T-helper 17 cell (primary cell): ENCODE measurements at regions not wholly inside any gene's neighbourhood (a gene's known extent, or its start where the extent isn't known, plus 50 kb on each side); places are given as distances from the start of the nearest gene placed in this dataset.

ENCODE experiments used
- ATAC-seq: fragments of 150-1000 bp; cut with Tn5 transposase; 2 replicates; pipeline ENCODE4 v1.10.0; 2021; ENCODE audit warnings: mild to moderate bottlenecking, moderate library complexity
- DNase-seq, 3 donors: peaks; one replicate each; pipeline versions ENCODE4 v3.0.0 to v3.0.0-alpha.2; 2020 to 2021
- H3K9me3 ChIP-seq: one replicate; pipeline ENCODE4 v1.7.0; 2013; ENCODE audit warnings: low read length, mild to moderate bottlenecking; ENCODE audit not compliant: control insufficient read depth, poor library complexity, severe bottlenecking
- H3K27ac Mint-ChIP-seq: one replicate; pipeline ENCODE4 v1.8.0; 2022; ENCODE audit warnings: mild to moderate bottlenecking, moderate library complexity, mixed read lengths
- H3K27me3 Mint-ChIP-seq: one replicate; pipeline ENCODE4 v1.8.0; 2022; ENCODE audit warnings: mixed read lengths
- H3K36me3 Mint-ChIP-seq: one replicate; pipeline ENCODE4 v1.8.0; 2022; ENCODE audit warnings: low read depth, mixed read lengths
- H3K4me1 Mint-ChIP-seq: one replicate; pipeline ENCODE4 v1.8.0; 2022; ENCODE audit warnings: mild to moderate bottlenecking, mixed read lengths
- H3K4me3 Mint-ChIP-seq: one replicate; pipeline ENCODE4 v1.8.0; 2022; ENCODE audit warnings: mild to moderate bottlenecking, moderate library complexity, mixed read lengths

DNA sequence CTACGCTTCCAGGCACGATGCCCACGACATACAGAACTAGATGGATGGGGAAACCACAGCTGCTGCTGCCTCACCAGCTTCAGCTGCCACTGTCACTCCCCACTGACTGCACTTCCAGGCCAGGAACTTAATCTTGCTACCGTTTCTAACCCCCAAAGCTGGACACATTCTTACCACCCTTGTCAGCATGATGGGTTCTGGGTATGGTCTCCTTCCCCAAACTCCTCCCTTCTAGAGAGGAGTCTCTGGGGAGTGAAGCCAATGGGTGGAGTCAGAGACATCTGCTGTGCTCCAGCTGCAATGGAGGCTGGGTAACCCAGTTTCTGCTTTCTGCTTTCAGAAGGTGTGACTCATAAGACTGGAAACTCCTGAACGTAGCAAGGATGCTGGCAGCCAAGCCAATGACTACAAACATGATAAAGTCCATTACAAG, 87.0 kb upstream of the THY1 start:
- DNase-seq (no peak), ATAC-seq (peak; percentile 53)
- peak overlapping the region; percentile 28 for H3K4me3 Mint-ChIP-seq
- H3K9me3 ChIP-seq, result no peaks in the 10 kb centered on the region
- no peaks in the 10 kb centered on the region for H3K4me1 Mint-ChIP-seq
- H3K36me3 Mint-ChIP-seq, result no peaks in the 10 kb centered on the region
- H3K27ac Mint-ChIP-seq, result no peak overlapping the region
- H3K27me3 Mint-ChIP-seq, result peaks cover 25% of the 10 kb centered on the region

DNA sequence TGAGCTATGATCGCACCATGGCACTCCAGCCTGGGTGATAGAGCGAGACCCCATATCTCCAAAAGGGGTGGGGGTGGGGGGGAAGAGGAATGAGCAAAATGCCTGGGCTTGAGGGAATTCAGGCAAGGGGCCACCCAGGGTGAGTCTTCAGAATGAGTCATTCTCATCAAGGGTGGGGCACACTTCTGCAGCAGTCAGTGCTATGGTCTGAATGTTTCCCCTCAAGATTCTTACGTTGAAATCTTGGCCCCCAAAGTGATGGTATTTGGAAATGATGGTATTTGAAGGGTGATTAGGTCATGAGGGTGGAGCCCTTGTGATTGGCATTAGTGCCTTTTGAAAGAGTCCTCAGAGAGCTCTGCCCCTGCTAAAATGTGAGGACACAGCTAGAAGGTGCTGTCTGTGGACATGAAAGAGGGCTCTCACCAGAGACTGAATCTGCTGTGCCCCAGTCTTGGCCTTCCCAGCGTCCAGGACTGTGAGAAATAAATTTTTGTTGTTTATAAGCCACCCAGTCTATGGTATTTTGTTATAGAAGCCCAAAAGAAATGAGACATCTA, 86.4 kb upstream of the THY1 start:
- H3K9me3 ChIP-seq, result no peaks in the 10 kb centered on the region
- Mint-ChIP-seq H3K27ac (no peak overlapping the region), H3K36me3 (no peaks in the 10 kb centered on the region), H3K4me1 (no peaks in the 10 kb centered on the region), H3K4me3 (no peak overlapping the region), H3K27me3 (peaks cover 22% of the 10 kb centered on the region)
- DNase-seq (no peak), ATAC-seq (no peak)

DNA sequence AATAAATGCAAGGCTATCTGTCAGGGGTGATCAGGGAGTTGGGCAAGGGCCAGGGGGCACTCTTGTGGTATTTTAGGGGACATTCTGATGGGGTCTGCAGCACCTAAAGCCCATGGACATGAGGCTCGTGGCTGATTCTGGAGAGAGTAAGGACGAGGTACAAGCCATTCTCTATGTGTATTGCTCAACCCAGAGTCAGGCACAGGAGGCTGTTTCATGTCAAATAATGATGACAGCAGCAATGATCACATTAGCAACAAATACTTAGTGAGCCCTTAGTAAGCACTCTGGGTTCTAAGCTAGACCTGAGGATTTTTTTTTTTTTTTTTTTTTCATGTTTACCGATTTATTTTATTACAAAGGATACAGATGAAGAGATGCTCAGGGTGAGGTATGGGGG, 83.5 kb upstream of the THY1 start:
- Mint-ChIP-seq H3K27ac (no peak overlapping the region), H3K27me3 (peaks cover 14% of the 10 kb centered on the region), H3K4me3 (no peak overlapping the region), H3K4me1 (no peaks in the 10 kb centered on the region), H3K36me3 (no peaks in the 10 kb centered on the region)
- DNase-seq (no peak), ATAC-seq (no peak)
- H3K9me3 ChIP-seq, result no peaks in the 10 kb centered on the region

DNA sequence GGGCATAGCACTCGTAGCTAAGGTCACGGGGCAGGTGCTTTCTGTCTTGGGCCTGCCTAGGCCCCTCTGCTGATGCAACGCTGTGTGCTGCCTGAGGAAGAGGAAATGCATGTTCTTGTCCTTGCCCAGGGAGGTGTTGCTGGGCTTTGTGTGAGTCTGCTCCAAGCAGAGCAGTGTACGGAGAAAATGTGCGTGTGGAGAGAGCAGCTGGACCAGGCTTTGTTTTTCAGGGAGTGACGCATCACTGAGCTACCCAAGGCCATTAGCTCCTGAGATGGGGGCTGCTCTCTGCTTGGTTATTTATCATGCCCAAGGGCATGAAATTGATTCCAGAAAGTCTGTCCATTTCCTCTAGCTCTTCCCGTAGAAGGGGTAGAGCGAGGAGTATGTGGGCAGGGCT, 82.9 kb upstream of the THY1 start:
- H3K27me3 Mint-ChIP-seq, result peaks cover 17% of the 10 kb centered on the region
- H3K36me3 Mint-ChIP-seq, result no peaks in the 10 kb centered on the region
- H3K9me3 ChIP-seq, result no peaks in the 10 kb centered on the region
- H3K4me1 Mint-ChIP-seq, result no peaks in the 10 kb centered on the region
- no peak overlapping the region for H3K4me3 Mint-ChIP-seq
- no peak overlapping the region for H3K27ac Mint-ChIP-seq
- DNase-seq (no peak), ATAC-seq (no peak)

DNA sequence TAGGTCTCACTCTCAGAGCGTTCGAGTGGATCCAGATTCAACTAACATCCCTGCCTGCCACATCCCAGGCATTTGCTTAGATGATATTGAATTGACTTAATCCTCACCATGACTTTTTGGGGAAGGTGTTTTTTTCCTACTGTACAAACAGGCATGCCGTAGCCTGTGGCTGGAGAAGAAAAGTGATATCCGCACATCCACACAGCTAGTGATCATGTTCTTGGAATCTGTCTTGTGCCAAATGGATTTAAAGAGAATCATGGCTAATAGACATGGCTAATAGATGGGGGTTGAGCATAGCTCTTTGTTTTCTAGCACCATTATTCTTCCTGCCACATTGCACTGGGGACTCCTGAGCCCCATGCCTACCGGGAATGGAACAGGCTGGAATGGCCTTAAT, 82.1 kb upstream of the THY1 start:
- Mint-ChIP-seq H3K27ac (no peak overlapping the region), H3K36me3 (peaks cover 2% of the 10 kb centered on the region), H3K27me3 (peaks cover 24% of the 10 kb centered on the region), H3K4me1 (no peaks in the 10 kb centered on the region), H3K4me3 (no peak overlapping the region)
- no peaks in the 10 kb centered on the region for H3K9me3 ChIP-seq
- no peak for DNase-seq
- ATAC-seq, result no peak

DNA sequence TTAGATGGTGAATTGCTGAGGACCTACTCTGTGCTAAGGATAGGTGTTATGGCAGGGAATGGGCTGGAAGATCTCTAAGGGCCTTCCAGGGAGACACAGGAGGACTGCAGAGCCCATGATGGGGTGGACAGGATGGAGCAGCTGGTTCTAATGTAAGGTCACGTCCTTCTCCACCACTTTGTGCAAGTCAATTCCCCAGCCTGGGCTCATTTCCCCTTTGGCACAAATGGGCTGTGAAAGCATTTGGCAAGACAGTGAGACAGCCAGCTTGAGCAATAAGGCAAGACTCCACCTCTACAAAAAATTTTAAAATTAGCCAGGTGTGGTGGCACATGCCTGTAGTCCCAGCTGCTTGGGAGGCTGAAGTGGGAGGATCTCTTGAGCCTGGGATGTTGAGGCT, 81.4 kb upstream of the THY1 start:
- peaks cover 2% of the 10 kb centered on the region for H3K36me3 Mint-ChIP-seq
- no peak overlapping the region for H3K4me3 Mint-ChIP-seq
- H3K27me3 Mint-ChIP-seq, result peaks cover 31% of the 10 kb centered on the region
- no peaks in the 10 kb centered on the region for H3K4me1 Mint-ChIP-seq
- ATAC-seq (no peak), DNase-seq (no peak)
- no peaks in the 10 kb centered on the region for H3K9me3 ChIP-seq
- H3K27ac Mint-ChIP-seq, result no peak overlapping the region

DNA sequence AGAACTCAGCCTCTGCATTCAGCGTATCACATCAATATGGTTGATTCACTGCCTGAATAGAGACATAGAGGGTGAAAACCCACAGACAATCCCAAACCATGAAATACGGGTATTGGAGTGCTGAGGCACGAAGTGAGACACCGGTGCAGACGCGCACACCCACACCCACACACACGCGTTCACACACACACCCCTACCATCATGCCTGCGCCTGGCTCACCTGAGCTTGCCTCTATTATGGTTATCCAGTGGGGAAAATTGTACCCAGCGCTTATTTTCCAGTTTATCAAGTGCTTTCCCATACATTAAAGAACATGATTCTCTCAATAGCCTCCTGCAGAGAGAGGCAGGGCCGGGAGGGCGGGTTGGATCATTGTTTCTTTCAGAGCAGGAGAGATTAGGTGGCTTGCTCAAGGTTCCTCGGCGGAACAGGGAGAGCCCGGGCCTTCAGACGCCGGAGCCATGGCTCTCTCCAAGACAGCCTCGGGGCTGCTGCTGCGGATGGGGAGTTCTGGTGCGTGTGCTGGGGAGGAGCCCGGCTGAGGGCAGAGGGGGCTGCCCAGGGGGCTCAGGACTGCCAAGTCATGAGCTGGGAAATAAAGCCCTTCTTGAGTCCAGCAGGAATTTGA, 78.9 kb upstream of the THY1 start:
- Mint-ChIP-seq H3K27ac (no peak overlapping the region), H3K4me1 (no peaks in the 10 kb centered on the region), H3K27me3 (peaks cover 51% of the 10 kb centered on the region), H3K36me3 (peaks cover 2% of the 10 kb centered on the region), H3K4me3 (no peak overlapping the region)
- no peak for DNase-seq
- no peaks in the 10 kb centered on the region for H3K9me3 ChIP-seq
- no peak for ATAC-seq

DNA sequence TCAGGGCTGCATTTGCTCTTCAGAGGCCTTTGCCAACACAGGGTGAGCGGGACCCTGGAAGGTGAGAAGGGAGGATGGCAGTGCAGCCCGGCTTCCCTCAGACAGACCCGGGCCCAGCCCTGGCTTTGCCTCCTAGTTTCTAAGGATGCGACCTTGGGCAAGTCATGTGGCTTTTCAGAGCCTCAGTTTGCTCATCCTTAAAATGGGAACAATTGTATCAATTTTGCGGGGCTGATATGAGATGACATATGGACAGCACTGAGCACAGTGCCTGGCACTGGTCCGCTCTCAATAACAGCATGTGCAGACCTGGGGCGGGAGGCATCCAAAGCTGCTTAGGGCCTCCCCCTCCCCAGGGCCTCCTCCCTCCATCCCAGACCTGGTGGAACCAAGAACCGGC, 74.7 kb upstream of the THY1 start:
- DNase-seq (no peak), ATAC-seq (no peak)
- Mint-ChIP-seq H3K27ac (no peak overlapping the region), H3K36me3 (peaks cover 2% of the 10 kb centered on the region), H3K4me1 (peaks cover 2% of the 10 kb centered on the region), H3K27me3 (peaks cover 61% of the 10 kb centered on the region), H3K4me3 (no peak overlapping the region)
- H3K9me3 ChIP-seq, result no peaks in the 10 kb centered on the region

DNA sequence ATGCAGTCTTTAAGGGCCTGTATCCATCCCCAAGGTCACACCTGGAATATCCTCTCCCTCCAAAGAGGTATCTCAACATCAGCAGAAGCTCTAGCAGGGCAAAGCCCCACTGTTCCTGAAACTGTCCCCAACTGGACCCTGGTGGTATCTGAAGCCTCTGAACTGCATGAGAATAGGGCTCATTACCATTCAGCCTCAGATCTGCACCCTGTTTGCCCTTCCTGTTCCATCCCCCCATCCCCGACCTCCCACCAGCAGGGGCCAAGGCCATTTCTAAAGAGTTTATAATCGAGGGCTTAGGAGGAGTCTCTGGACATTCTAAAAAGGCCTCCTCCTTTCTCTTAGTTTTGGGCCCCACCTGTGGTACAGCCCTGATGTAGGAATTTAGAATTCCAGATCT, 74.0 kb upstream of the THY1 start:
- Mint-ChIP-seq H3K4me1 (peaks cover 2% of the 10 kb centered on the region), H3K27me3 (peaks cover 64% of the 10 kb centered on the region), H3K36me3 (peaks cover 2% of the 10 kb centered on the region), H3K4me3 (no peak overlapping the region), H3K27ac (no peak overlapping the region)
- ATAC-seq (no peak), DNase-seq (no peak)
- no peaks in the 10 kb centered on the region for H3K9me3 ChIP-seq

DNA sequence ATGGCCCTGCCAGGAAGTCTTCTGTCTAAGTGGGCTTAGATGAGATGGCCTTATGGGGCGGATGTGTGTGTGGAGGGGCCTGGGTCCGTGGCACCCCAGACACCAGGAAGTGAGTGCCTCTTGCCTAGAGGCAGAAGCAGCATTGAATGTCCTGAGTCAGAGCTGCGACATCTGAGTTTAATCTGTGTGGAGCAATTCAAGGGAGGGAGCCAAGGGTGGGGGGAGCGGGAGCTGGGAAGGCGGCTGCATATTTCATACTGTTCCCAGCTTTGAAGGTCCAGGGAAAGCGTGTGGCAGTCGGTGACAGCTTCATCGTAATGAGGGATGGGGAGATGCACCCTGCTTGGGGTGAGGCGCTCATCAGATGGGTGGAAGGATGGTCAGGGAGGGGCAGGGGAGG, 73.5 kb upstream of the THY1 start:
- no peaks in the 10 kb centered on the region for H3K9me3 ChIP-seq
- DNase-seq, result no peak
- H3K27ac Mint-ChIP-seq, result no peak overlapping the region
- ATAC-seq, result no peak
- peaks cover 2% of the 10 kb centered on the region for H3K4me1 Mint-ChIP-seq
- peaks cover 2% of the 10 kb centered on the region for H3K36me3 Mint-ChIP-seq
- H3K27me3 Mint-ChIP-seq, result peaks cover 65% of the 10 kb centered on the region
- no peak overlapping the region for H3K4me3 Mint-ChIP-seq

DNA sequence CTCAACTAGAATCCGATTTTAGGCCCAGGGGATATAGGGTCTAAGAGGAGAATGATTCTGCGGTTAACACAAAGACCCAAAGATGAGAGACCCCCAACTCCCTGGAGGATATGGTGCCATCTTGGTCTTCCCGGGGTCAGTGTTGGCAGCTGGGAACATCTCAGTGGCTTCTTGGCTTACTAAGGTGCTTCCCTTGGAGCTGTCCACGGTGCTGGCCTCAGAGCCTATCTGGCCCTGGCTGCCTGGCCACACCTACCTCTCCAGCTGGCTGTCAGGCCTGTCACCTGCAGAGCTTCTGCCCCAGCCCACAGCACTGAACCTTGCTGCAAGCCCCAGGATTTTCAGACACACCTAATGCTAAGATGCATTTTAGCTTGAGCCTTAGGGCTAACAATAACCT, 70.7 kb upstream of the THY1 start:
- H3K27me3 Mint-ChIP-seq, result peaks cover 63% of the 10 kb centered on the region
- H3K4me3 Mint-ChIP-seq, result no peak overlapping the region
- H3K9me3 ChIP-seq, result no peaks in the 10 kb centered on the region
- H3K4me1 Mint-ChIP-seq, result peaks cover 5% of the 10 kb centered on the region
- no peak overlapping the region for H3K27ac Mint-ChIP-seq
- peaks cover 5% of the 10 kb centered on the region for H3K36me3 Mint-ChIP-seq
- no peak for DNase-seq
- ATAC-seq, result no peak

DNA sequence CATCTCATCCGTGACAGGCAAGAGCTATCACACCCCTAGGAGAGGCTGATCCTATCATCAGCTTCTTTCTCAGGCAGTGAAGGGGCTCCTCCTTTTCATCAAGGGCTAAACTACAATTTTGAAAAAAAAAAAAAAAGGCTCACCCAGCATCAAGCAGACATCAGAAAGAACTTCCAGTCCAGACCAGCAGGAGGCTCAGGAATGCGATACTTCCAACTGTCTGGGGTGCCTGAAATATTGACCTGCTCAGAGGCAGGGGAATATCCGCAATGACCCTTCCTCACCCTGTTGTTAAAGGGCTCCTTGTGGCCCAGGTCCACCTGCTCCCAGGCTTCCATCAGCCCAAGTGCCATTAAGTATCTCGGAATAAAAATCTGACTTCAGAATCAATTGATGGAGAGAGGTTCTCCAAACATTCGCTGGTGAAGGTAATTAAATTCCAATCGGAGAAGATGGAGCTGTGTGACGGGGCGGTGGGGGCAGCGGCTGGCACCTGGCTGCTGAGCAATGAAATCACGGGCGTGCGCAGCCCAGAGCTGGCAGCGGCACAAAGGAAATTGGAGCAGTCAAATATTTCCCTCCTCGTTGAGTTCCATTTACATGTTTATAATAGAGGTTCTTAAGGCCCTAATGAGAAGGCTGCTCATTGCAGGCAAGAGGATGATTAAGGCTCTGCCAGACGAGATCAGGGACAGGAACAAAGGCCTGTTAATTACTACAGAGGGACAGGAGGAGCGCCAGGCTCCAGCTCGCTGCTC, 69.0 kb upstream of the THY1 start:
- no peaks in the 10 kb centered on the region for H3K9me3 ChIP-seq
- Mint-ChIP-seq H3K36me3 (peaks cover 5% of the 10 kb centered on the region), H3K4me1 (peaks cover 5% of the 10 kb centered on the region), H3K27me3 (peaks cover 64% of the 10 kb centered on the region), H3K4me3 (no peak overlapping the region), H3K27ac (no peak overlapping the region)
- DNase-seq (no peak), ATAC-seq (no peak)

DNA sequence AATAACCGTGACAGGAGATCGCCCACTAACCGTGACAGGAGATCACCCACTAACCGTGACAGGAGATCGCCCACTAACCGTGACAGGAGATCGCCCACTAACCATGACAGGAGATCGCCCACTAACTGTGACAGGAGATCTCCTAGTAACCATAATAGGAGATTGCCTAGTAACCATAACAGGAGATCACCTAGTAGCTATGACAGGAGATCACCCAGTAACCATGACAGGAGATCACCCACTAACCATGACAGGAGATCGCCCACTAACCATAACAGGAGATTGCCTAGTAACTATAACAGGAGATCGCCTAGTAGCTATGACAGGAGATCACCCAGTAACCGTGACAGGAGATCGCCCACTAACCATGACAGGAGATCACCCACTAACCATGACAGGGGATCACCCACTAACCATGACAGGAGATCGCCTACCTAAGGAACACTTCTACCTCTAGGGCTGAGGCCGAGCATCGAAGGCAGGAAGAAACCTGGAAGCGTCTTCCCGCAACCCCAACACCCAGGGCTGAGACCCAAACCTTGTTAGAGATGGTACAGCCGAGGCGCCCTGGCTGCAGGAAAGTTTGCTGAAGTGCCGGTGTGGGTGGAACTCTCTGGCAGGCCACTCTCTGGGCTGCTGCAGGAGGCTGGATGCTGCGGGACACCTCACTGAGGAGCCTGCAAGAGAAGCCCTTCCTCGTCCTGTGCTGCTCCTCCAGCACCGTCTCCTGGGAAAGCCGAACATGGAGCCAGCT, 67.5 kb upstream of the THY1 start:
- no peak for DNase-seq
- Mint-ChIP-seq H3K4me3 (no peak overlapping the region), H3K27me3 (peaks cover 68% of the 10 kb centered on the region), H3K4me1 (peaks cover 3% of the 10 kb centered on the region), H3K36me3 (peaks cover 5% of the 10 kb centered on the region), H3K27ac (no peak overlapping the region)
- ATAC-seq, result no peak
- H3K9me3 ChIP-seq, result no peaks in the 10 kb centered on the region
